Head of caudate nucleus (tissue), 42 donors: ENCODE measurements at regions not wholly inside any gene's neighbourhood (a gene's known extent, or its start where the extent isn't known, plus 50 kb on each side); places are given as distances from the start of the nearest gene placed in this dataset.

ENCODE experiments used
- DNase-seq, 42 donors: peaks; one replicate each; pipeline versions ENCODE4 v3.0.0 to v3.0.0-alpha.2; 2020 to 2021; ENCODE audit warnings: mixed read lengths in 7 of 42
- intact Hi-C: fragments of 100-400 bp; cut with DNase I; formaldehyde crosslinking; loops from one replicate; pipeline ENCODE4 v1.15.0; 2022

- DNase-seq = no peak
- intact Hi-C loops = no loop called here
Observed at GRCh38 chr2:122523981-122524380, 768.5 kb downstream of the TSN start.

GRCh38 chr2:122525336-122525735 lies 769.9 kb downstream of the TSN start:
- no peak for DNase-seq
- intact Hi-C loops = no loop called here

GRCh38 chr2:122528061-122528460 lies 772.6 kb downstream of the TSN start:
- no peak for DNase-seq
- intact Hi-C loops = no loop called here

GRCh38 chr2:122528958-122529705 lies 773.7 kb downstream of the TSN start:
- intact Hi-C loops = no loop called here

GRCh38 chr2:122530814-122531213 lies 775.4 kb downstream of the TSN start:
- intact Hi-C loops = no loop called here

More at GRCh38 chr2:122528958-122529705, 773.7 kb downstream of the TSN start:
- no peak for DNase-seq

GRCh38 chr2:122531290-122532071 lies 776.0 kb downstream of the TSN start:
- intact Hi-C loops = no loop called here
- DNase-seq = peak in 3 of 42 donors; percentile 3 to 37 (median 22)

More at GRCh38 chr2:122530814-122531213, 775.4 kb downstream of the TSN start:
- DNase-seq = no peak

GRCh38 chr2:122532072-122532344 lies 776.6 kb downstream of the TSN start:
- intact Hi-C loops = no loop called here
- no peak for DNase-seq

- DNase-seq = no peak
Observed at GRCh38 chr2:122532481-122532880, 777.0 kb downstream of the TSN start.

GRCh38 chr2:122535960-122536505 lies 780.6 kb downstream of the TSN start:
- no peak for DNase-seq
- intact Hi-C loops = no loop called here

More at GRCh38 chr2:122532481-122532880, 777.0 kb downstream of the TSN start:
- intact Hi-C loops = no loop called here

GRCh38 chr2:122539311-122539710 lies 783.9 kb downstream of the TSN start:
- intact Hi-C loops = no loop called here
- DNase-seq = no peak

- intact Hi-C loops = no loop called here
- DNase-seq = no peak
Observed at GRCh38 chr2:122539920-122540319, 784.5 kb downstream of the TSN start.

- intact Hi-C loops = no loop called here
- DNase-seq = no peak
Observed at GRCh38 chr2:122542236-122542635, 786.8 kb downstream of the TSN start.

- DNase-seq = no peak
- intact Hi-C loops = no loop called here
Observed at GRCh38 chr2:122542646-122543045, 787.2 kb downstream of the TSN start.

- no peak for DNase-seq
- intact Hi-C loops = no loop called here
Observed at GRCh38 chr2:122543815-122544214, 788.4 kb downstream of the TSN start.

GRCh38 chr2:122545821-122546220 lies 790.4 kb downstream of the TSN start:
- intact Hi-C loops = no loop called here

GRCh38 chr2:122562775-122563174 lies 807.3 kb downstream of the TSN start:
- intact Hi-C loops = no loop called here
- DNase-seq = no peak

More at GRCh38 chr2:122545821-122546220, 790.4 kb downstream of the TSN start:
- DNase-seq = no peak

GRCh38 chr2:122563781-122564180 lies 808.3 kb downstream of the TSN start:
- intact Hi-C loops = no loop called here
- no peak for DNase-seq

GRCh38 chr2:122564843-122565242 lies 809.4 kb downstream of the TSN start:
- intact Hi-C loops = no loop called here

GRCh38 chr2:122565364-122565763 lies 809.9 kb downstream of the TSN start:
- DNase-seq = no peak
- intact Hi-C loops = no loop called here

More at GRCh38 chr2:122564843-122565242, 809.4 kb downstream of the TSN start:
- DNase-seq = no peak

- no peak for DNase-seq
- intact Hi-C loops = no loop called here
Observed at GRCh38 chr2:122570641-122571040, 815.2 kb downstream of the TSN start.
